ENCODE measurements at regions not wholly inside any gene's neighbourhood (a gene's known extent, or its start where the extent isn't known, plus 50 kb on each side); places are given as distances from the start of the nearest gene placed in this dataset.

DNA sequence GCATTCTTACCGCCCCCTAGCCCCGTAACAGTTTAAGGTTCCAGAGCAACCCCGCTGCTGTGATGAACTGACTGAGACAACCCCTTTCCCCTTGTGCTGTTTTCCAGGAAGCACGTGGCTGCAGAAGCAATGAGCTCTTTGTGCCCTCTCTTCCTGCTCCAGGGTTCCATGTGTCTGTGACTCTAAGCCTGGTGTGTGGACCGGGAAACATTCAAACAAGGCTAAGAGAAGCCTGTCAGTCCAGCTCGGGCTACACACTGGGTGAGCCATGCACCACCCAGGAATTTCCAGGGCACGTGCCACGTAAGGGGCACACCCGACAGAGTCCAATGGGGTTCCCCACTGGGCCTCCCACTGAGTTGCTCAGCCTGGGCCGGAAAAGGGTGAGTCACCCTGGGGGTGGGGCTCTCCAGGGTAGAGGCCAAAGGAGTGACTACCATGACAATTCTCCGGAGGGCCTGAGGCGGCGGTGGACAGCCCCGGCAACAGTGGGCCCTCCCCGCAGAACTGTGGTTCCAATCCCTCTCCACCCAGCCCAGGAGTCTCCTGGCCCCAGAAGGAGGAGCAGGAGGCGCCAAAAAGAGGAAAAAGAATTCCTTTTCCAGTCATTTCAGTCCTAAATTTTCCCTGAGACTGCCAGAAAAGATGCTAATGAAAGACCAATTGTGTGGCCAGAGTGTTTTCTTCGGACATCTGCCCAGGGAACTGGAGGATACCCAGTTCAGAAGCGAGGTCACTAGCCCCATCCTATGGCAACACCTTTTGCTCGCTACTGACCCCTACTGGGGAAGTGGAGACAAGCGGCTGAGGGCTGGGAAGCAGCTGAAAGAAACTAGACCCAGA is 157.8 kb upstream of the SLC1A4 start (continued):
- TF ChIP-seq NKX3-1 (CRISPR knock-in tag; IDR thresholded peaks at IDR 0.05) = peak; percentile 87
- TF ChIP-seq ZNF839 (CRISPR knock-in tag; IDR thresholded peaks at IDR 0.05; ENCODE audit: borderline replicate concordance) = no peak
- peak; percentile 42; the same call in 1 of the 2 replicates for TF ChIP-seq ZNF564 (CRISPR knock-in tag; IDR thresholded peaks at IDR 0.05)
- TF ChIP-seq ATF7-NPFF (CRISPR knock-in tag; IDR thresholded peaks at IDR 0.05; ENCODE audit: low read depth) = peak; percentile 75; the same call in 1 of the 2 replicates
- TF ChIP-seq POGZ (CRISPR knock-in tag; IDR thresholded peaks at IDR 0.05) = peak; percentile 93
- no peak for TF ChIP-seq PLRG1 (conservative IDR thresholded peaks at IDR 0.05)
- no peak for TF ChIP-seq ZNF234 (CRISPR knock-in tag; conservative IDR thresholded peaks at IDR 0.05)
- no peak for TF ChIP-seq SUZ12 (IDR thresholded peaks at IDR 0.05; ENCODE audit: low read depth, low read length)
- no peak for TF ChIP-seq ZNF782 (CRISPR knock-in tag; IDR thresholded peaks at IDR 0.05; ENCODE audit: borderline replicate concordance)
- peak; percentile 89 for TF ChIP-seq MED1 (CRISPR knock-in tag; IDR thresholded peaks at IDR 0.05)
- TF ChIP-seq SIN3B (IDR thresholded peaks at IDR 0.05; ENCODE audit: low read length) = no peak
- no peak for TF ChIP-seq SATB2 (CRISPR knock-in tag; IDR thresholded peaks at IDR 0.05)
- TF ChIP-seq PHF21A (CRISPR knock-in tag; IDR thresholded peaks at IDR 0.05) = peak; percentile 75
- no peak for TF ChIP-seq ZNF326 (CRISPR knock-in tag; IDR thresholded peaks at IDR 0.05; ENCODE audit: borderline replicate concordance)
- TF ChIP-seq TEF (CRISPR knock-in tag; IDR thresholded peaks at IDR 0.05) = 0 out of 2 replicates have a peak, but pooled peaks have one; percentile 17
- TF ChIP-seq ATF3 (CRISPR knock-in tag; IDR thresholded peaks at IDR 0.05) = peak; percentile 98
- TF ChIP-seq ZKSCAN1 (IDR thresholded peaks at IDR 0.05; ENCODE audit: low read length) = 0 out of 2 replicates have a peak, but pooled peaks have one; percentile 7
- TF ChIP-seq, protein P1, sequence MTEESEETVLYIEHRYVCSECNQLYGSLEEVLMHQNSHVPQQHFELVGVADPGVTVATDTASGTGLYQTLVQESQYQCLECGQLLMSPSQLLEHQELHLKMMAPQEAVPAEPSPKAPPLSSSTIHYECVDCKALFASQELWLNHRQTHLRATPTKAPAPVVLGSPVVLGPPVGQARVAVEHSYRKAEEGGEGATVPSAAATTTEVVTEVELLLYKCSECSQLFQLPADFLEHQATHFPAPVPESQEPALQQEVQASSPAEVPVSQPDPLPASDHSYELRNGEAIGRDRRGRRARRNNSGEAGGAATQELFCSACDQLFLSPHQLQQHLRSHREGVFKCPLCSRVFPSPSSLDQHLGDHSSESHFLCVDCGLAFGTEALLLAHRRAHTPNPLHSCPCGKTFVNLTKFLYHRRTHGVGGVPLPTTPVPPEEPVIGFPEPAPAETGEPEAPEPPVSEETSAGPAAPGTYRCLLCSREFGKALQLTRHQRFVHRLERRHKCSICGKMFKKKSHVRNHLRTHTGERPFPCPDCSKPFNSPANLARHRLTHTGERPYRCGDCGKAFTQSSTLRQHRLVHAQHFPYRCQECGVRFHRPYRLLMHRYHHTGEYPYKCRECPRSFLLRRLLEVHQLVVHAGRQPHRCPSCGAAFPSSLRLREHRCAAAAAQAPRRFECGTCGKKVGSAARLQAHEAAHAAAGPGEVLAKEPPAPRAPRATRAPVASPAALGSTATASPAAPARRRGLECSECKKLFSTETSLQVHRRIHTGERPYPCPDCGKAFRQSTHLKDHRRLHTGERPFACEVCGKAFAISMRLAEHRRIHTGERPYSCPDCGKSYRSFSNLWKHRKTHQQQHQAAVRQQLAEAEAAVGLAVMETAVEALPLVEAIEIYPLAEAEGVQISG (CRISPR knock-in tag; IDR thresholded peaks at IDR 0.05) = peak; percentile 73
- TF ChIP-seq ZNF101 (CRISPR knock-in tag; IDR thresholded peaks at IDR 0.05; ENCODE audit: borderline replicate concordance, low read depth) = no peak
- peak; percentile 70; the same call in 1 of the 2 replicates for TF ChIP-seq ZSCAN21 (CRISPR knock-in tag; IDR thresholded peaks at IDR 0.05; ENCODE audit: borderline replicate concordance)
- TF ChIP-seq ZNF773 (CRISPR knock-in tag; IDR thresholded peaks at IDR 0.05; ENCODE audit: borderline replicate concordance) = no peak
- no peak for TF ChIP-seq ZNF256 (CRISPR knock-in tag; conservative IDR thresholded peaks at IDR 0.05)
- peak; percentile 98 for TF ChIP-seq ZNF878 (CRISPR knock-in tag; IDR thresholded peaks at IDR 0.05)
- TF ChIP-seq ATAD3A (CRISPR knock-in tag; IDR thresholded peaks at IDR 0.05) = no peak
- TF ChIP-seq ZC3H4 (CRISPR knock-in tag; IDR thresholded peaks at IDR 0.05; ENCODE audit: borderline replicate concordance) = no peak
- TF ChIP-seq REXO4 (CRISPR knock-in tag; IDR thresholded peaks at IDR 0.05; ENCODE audit: borderline replicate concordance) = peak; percentile 65; the same call in 1 of the 2 replicates
- 0 out of 2 replicates have a peak, but pooled peaks have one; percentile 37 for TF ChIP-seq ZBTB1 (CRISPR knock-in tag; IDR thresholded peaks at IDR 0.05; ENCODE audit: borderline replicate concordance)
- no peak for TF ChIP-seq DDIT3 (CRISPR knock-in tag; IDR thresholded peaks at IDR 0.05)
- TF ChIP-seq HOXA5 (CRISPR knock-in tag; IDR thresholded peaks at IDR 0.05) = peak; percentile 50; the same call in 1 of the 2 replicates

Measured in HepG2 (cell line).